Activated CD8-positive, alpha-beta memory T cell treated with anti-CD3 and anti-CD28 coated beads for 48 hours (primary cell): ENCODE measurements at regions not wholly inside any gene's neighbourhood (a gene's known extent, or its start where the extent isn't known, plus 50 kb on each side); places are given as distances from the start of the nearest gene placed in this dataset.

Source experiments
- DNase-seq, 3 experiments: peaks; one replicate each; pipeline ENCODE4 v3.0.0-alpha.2; 2020; ENCODE audit warnings: low read depth in 2 of 3, low spot score in 2 of 3

DNA sequence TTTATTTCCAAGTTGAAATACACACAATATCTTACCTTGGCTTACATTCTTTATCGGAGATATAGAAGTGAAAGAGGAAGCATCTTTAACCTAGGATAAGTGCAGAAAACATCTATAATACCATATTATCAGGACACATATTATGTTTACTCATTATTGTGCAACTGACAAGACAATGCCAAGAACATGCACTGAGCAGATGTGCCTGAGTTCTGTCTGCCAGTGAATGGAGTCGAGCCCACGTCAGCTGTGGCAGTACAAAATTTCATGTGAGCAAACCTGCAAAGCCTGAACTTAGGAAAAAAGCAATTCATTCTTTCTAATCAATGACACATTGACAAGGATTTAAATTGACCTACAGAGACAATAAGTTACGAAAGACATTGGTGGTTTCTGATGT is 154.4 kb downstream of the AXIN2 start:
- no peak for DNase-seq

DNA sequence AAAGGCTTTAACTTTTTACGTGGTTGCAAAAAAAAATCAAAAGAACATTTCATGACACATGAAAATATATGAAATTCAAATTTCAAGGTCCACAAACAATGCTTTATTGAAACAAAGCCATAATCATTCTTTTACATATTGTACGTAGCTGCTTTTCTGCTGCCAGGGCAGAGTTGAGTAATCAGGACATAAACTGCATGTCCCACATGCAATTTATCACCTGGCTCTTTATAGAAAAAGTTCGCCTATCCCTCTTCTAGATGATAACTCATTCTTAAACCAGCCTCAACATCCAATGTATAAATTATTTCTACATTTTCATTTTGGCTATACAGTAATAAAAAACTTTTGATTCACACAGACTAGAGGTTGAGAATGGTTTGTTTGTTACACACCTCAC is 154.9 kb downstream of the AXIN2 start:
- DNase-seq: no peak

GRCh38 chr17:65405563-65405962 is 155.9 kb downstream of the AXIN2 start:
- no peak for DNase-seq

GRCh38 chr17:65404761-65405160 is 156.7 kb downstream of the AXIN2 start:
- no peak for DNase-seq

DNA sequence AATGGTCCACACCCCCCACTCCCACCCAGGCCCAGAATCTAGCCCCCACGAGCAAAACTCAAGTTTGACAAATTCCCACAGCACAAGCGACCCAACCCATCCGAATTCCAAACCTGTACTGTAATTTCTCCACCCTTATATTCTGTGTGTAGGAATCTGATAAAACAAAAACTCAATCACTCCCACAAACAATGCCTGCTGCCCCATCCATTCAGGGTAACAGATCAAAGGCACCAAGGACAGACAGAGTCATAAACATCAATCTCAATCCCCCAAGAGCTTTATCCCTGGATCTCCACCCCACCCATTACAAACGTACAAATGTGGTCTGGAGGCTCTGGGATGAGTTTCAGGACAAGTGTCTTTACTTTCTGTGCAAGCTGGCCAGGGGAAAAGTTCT is 157.8 kb downstream of the AXIN2 start:
- no peak for DNase-seq

DNA sequence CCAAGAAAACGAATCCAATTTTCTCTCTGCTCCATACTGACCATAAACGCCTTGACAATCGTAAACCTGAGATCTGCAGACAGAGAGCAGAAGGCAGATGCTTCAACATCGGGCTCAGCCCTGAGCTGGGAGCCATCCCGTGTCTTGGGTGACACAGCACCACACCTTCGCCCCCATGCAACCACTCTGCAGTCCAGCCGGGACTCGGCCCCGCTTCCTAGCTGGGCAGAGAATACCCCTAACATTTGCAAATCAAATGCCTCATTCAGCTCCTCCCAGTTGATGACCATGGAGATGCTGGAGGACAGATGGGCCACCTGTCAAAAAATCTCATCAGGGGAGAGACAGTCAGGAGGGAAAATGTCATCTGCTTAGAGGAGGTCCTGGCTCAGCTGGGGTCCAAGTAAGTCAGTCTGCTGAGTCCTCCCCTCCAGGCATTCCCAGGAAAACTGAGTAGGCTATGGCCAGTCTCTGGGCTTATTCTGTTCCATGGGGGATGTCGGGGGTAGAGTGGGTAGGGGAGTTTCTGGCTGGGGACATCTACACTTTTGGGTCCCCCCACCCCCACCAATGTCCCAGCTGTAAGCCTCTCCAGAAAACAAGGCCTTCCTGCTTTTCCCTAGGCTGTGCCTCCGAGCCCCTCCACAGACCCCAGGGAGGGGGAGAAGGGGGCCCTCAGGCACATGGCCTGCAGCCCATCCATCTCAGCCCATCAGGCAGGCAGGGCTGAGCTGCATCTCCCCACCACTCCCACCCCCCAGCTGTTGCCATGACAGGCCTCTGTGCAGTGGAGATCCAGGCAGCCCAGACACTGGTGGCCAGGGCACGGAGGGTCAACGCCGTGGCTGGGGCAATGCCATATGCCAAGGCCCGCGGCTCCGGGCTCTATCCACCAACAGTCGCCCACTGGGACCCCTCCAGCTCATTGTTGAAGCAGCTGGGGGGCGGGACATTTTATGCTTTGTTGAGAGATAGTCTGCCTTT is 158.6 kb downstream of the AXIN2 start:
- no peak for DNase-seq

DNA sequence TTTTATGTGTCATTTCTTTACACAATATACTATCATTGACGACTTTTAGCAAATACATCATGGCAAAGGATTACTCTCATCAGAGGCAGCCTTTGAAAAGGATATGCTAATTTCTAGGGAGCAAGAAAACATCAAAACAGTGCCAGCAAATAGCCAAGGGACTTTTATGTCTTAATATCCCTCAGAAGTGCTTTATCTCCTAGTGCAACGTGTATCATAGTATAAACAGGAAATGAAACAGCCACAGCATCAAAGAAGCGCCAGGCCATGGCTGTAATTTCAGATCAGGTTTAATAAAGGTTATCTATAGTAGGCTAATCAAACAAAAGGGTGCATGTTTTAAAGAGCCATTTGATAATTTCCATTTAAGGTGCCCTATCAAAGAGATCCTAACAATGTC is 159.9 kb downstream of the AXIN2 start:
- DNase-seq: no peak

DNA sequence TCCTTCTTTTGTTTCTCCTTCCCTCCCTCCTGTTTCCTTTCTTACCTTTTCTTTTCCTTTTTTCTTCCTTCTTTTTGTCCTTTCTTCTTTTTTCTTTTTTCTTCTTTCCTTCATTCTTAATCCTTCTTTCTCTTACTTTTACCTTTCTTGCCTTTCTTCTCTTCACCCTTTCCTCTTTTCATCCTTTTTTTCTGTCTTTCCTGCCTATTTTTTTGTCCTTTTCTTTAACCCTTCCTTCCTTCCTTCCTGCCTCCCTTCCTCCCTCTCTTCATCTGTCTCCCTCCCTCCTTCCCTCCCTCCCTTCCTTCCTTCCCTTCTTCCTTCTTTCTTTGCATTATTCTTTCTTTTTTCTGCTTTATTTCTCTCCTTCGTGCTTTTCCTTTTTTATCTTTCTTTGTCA is 160.7 kb downstream of the AXIN2 start:
- no peak for DNase-seq

GRCh38 chr17:65398040-65398787 is 163.2 kb downstream of the AXIN2 start:
- no peak for DNase-seq

DNA sequence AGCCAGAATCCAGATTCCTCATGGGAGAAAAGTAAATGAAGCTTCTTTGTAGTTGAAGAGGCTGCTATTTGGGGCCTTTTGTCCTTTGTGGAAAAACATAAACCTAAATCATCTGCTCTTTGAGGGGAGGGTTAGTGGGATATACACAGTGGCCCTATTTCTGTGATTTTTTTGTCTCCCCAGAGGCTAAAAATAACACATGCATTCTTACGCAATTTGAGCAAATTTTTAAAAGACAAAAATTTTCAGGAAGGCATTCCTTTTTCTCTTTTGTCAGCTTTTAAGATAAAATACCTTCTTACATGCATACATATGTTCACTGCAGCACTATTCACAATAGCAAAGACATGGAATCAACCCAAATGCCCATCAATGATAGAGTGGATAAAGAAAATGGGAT is 165.5 kb downstream of the AXIN2 start:
- no peak for DNase-seq

DNA sequence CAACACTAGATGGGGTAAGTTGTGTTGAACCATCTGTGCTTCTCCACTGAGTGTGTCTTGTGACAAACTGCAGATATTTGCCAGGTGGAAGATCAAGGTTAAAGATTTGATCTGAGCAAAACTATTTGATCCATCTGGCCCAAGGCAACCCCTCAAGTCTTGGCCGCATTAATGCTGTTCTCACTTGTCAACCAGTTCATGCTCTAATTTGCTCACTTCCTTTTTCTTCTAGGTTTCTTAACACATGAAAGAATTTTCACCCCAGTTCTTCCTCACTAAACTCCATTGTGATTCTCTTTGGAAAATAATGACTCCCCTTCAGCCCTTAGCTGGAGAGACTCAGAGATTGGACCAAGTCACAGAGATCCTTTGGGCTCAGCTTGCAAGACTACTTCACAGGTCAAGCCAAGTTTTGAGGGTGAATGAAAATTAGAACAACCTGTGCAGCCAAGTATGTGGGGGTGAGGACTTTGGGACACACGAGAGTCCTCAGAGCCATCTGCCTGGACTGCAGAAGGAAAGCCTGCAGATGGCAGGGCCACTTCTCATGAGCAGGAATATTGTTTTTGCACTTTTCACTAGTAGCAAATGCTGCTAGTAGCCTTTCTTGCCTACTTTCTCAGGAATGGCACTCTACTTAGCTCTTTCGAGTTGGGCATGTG is 166.5 kb downstream of the AXIN2 start:
- DNase-seq: no peak

GRCh38 chr17:65393514-65393913 is 167.9 kb downstream of the AXIN2 start:
- no peak for DNase-seq

DNA sequence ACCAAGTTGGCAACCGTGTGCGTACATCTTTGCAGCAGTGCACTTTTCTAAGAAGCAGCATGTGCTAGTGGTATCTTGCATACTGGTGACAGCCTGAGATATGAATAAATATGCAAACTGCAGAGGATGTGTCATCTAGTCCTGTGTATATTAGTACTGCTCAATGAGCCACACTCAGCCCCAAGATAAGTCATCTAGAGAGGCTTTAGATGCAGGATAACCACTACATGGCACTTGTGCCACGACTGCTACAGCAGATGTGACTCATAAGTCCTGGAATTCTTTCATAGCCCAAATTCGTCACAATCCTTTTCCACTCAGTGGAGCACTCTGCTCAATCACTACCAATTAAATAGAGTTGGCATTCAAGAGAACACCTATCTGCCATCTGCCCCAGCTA is 171.5 kb downstream of the AXIN2 start:
- no peak for DNase-seq

DNA sequence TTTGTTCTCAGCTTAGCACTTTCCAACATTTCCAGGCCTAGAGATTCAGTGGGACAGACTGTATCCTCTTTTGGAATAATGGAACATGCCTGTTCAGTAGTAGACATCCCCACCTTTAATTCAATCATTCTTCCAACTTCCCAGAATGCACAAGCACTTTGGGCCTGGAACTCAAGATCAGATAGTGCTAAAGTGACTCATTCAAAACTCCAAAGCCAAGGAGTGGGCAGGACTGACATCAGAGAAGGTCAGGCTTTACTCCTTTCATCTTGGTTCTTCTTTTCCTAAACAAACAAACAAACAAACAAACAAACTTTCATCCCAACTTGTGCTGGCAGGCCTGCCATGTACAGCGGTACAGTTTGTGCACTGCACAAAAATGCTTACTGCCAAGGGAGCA is 172.0 kb downstream of the AXIN2 start:
- no peak for DNase-seq

GRCh38 chr17:65388911-65389310 is 172.5 kb downstream of the AXIN2 start:
- no peak for DNase-seq

- DNase-seq: no peak
These were observed 174.1 kb downstream of the AXIN2 start for GRCh38 chr17:65387322-65387721.

DNA sequence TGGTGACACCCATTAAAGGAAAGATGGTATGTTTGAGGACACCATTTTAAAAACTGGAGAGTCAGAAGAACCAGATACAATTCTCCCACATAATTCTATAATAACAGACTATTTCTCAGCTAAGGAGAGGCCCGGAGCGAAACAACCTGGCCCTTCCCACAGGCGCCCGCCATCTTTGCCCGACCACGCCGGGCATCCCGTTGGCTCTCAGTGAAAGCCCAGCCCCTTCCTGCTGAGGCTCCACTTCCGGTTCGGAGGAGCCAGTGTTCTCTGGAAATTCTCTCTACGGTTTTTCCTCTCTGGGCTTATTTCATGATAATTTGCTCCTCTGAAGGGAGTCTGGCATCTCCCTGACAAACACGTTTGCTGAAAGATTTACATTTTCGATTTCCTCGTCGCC is 175.7 kb downstream of the AXIN2 start:
- no peak for DNase-seq

DNA sequence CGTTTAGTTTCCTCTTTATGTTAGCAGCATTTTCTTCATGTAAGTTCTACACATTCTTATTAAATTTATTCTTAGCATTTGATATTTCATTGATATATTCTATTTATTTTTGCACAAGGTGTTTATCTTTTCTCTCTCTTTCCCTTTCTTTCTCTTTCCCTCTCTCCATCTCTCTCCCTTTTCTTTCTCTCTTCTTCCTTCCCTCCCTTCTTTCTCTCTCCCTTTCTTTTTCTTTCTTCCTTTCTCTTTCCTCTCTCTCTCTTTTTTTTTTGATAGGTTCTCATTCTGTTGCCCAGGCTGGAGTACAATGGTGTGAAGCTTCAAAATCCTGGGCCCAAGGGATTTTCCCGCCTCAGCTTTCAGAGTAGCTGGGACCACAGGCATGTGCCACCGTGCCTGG is 176.4 kb downstream of the AXIN2 start:
- DNase-seq: no peak

GRCh38 chr17:65381152-65381551 is 180.3 kb downstream of the AXIN2 start:
- no peak for DNase-seq

GRCh38 chr17:65374966-65375365 is 186.5 kb downstream of the AXIN2 start:
- no peak for DNase-seq

DNA sequence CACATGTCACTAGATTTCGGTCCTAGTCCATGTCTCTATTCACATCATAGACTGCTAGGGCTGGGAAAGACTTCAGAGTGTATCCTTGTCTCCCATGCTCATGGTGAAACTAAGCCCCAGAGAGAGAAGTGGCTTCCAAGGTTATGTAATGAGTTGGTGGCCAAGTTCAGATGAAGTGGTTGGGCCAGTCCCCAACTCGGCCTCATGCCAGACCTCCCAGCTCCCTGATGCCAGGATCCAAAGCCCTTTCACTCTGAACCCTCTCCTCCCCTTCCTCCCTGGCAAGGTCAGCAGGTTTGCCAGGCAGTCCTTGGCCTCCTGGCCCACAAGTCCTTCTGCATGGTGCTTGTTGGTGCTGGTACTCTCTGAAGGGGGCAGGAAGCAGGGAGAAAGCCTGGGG is 189.7 kb downstream of the AXIN2 start:
- no peak for DNase-seq

- DNase-seq: no peak
These were observed 190.7 kb downstream of the AXIN2 start for GRCh38 chr17:65370669-65371131.
